GM12873 (cell line): ENCODE measurements at regions not wholly inside any gene's neighbourhood (a gene's known extent, or its start where the extent isn't known, plus 50 kb on each side); places are given as distances from the start of the nearest gene placed in this dataset.

Source experiments
- TF ChIP-seq, protein P1 (sequence below): IDR thresholded peaks from 2 replicates; pipeline ENCODE4 v1.5.1; 2012; ENCODE audit warnings: low read depth, mild to moderate bottlenecking, moderate library complexity, low read length, control low read depth; ENCODE audit not compliant: insufficient read depth; ENCODE audit errors: missing control alignments

DNA sequence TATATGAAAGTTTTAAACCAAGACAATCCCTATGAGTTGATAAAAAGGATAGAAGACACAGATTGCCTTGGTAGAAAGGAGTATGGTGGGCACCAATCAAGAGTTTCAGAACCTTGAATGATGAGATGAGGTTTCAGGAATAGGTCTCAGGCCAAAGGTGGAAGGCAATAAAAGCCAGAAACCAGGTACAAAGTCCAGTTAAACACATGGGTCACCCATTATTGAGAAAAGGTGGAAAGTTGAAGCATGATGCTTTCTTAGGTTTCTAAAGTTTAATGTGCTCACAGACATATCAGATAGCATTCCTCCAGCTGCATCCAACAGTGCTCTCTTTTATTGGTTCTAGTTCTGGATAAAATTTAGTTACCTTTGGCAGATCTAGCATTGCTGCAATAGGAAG lies 950.8 kb upstream of the SOX9 start:
- TF ChIP-seq, protein P1, sequence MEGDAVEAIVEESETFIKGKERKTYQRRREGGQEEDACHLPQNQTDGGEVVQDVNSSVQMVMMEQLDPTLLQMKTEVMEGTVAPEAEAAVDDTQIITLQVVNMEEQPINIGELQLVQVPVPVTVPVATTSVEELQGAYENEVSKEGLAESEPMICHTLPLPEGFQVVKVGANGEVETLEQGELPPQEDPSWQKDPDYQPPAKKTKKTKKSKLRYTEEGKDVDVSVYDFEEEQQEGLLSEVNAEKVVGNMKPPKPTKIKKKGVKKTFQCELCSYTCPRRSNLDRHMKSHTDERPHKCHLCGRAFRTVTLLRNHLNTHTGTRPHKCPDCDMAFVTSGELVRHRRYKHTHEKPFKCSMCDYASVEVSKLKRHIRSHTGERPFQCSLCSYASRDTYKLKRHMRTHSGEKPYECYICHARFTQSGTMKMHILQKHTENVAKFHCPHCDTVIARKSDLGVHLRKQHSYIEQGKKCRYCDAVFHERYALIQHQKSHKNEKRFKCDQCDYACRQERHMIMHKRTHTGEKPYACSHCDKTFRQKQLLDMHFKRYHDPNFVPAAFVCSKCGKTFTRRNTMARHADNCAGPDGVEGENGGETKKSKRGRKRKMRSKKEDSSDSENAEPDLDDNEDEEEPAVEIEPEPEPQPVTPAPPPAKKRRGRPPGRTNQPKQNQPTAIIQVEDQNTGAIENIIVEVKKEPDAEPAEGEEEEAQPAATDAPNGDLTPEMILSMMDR = no peak

DNA sequence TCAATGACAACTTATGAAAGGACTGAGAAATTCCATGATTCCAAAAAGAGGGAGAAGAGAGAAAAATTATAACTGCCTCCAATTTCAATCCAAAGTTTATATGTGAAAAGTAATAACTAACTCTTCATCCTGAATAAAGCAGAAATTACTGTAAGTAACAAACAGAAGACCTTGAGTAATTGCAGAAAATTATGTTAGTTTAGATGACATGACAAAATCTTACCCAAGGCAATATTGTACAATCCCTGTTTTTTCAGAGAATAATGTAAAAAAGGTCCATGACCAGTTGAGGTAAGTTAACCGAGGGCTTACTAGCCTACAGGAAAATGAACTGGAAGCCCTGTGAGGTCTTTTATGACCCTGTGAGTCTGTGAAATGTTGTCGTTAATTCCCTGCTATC lies 949.5 kb upstream of the SOX9 start:
- TF ChIP-seq, protein P1 = no peak

DNA sequence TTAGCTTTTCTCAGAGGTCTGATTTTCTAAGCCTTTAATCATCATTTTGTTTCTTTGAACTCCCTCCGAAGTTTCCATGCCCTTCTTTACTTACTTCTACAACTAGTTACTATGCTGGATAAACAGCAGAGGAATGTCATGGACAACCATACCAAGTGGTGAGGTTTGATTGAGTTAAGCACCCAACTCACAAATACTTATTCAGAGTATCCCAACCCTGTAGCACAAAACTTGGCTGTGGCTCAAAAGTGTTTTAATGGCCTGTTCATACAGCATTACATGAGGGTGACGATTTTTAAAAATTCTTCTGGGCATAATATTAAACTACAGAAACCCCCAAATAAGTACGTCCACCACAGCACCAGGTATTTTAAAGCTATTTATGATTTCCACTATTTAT lies 946.8 kb upstream of the SOX9 start:
- TF ChIP-seq, protein P1 = no peak

DNA sequence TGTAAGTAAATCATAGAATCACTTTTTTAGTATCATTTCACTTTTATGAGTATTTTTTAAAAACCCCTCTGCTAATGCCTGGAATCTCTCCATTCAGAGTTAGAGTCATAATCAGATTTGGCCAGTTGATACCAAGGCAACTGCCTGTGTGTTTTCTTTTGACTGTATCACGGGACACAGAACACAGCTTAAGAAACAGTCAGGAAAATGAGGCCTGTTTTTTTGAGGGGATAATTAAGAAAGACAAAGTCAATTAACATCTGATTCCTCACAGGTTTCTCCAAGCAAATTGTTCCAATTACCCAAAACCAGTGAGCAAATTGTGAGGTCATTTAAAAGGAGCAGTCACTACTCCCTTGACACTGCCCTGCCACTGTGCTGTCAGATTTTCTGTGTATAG lies 944.5 kb upstream of the SOX9 start:
- TF ChIP-seq, protein P1 = no peak

DNA sequence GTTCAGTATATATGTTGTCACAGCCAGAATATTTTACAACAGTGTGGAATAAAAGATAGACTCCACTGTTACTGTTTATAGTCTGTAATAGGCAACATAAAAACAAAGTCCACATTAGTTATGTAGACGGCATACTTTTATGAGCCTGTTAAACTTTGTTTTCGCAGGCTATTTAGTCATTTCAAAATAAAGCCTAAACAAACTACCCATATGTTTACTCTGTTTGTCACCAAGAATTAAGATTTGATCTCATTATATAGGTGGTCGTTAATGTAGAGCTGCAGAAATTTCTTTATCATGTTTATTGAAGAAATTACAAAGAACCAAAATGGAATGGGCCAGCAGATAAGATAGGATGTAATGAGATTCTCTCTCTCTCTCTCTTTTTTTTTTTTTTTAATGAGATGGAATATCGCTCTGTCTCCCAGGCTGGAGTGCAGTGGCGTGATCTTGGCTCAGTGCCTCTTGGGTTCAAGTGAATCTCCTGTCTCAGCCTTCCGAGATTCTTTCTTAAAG lies 943.8 kb upstream of the SOX9 start:
- TF ChIP-seq, protein P1 = no peak

DNA sequence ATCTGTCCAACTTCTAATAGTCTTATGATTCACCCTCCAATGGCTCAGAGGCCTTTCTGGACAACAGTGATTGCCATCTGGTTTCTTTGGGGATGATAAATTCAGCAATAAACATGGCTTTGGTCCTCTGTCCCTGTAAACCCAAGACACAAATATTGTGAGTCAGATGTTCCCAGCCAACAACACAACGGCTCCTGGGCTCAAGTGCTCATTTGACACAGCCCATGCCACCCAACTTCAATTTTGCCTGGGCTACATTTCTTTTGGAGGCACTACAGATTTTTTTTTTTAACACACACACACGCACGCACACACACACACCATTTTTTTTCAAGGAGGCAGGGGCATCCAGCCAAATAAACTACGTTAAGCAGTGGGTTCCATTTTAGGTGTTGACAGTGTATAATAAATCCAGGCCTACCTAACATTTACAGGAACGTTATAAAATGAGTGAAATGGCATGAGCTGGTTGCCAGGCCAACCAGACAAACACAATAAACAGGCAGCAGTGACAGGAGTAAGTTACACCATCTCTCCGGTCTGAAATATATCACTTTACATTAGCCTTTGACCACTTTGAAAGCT lies 939.9 kb upstream of the SOX9 start:
- TF ChIP-seq, protein P1 = no peak

DNA sequence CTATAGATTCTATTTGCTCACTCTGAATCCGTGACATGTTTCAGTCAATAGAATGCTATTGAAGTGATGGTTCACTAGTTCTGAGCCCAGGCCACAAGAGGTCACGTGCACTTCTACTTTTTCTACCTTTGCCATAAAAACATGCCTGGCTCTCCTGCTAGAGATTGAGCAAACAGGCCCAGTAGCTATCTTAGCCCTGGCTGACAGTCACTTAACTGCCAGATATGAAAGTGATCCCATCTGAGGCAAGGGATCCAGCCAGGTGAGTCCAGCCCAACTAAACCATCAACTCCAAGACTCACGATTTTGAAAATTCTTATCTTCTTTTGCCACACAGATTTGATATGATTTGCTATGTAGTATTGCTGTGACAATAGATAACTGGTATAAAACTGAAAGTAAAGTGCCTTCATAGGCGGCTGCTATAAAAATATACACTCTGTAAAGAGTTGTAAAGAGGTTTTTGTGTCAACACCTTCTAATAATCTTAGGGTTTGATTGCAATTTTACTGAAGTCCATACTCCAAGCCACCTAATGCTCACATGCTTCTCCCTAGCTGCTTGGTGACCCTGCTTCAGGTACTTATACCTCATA lies 937.7 kb upstream of the SOX9 start:
- TF ChIP-seq, protein P1 = no peak
